A673 (cell line): ENCODE measurements at regions not wholly inside any gene's neighbourhood (a gene's known extent, or its start where the extent isn't known, plus 50 kb on each side); places are given as distances from the start of the nearest gene placed in this dataset.

ENCODE experiments used
- EZH2 ChIP-seq: fragments of 200-600 bp; sonication (generic); IDR thresholded peaks from 2 replicates; pipeline ENCODE4 v1.6.1; 2017; ENCODE audit warnings: borderline replicate concordance, low read depth, mild to moderate bottlenecking, mixed read lengths, antibody characterized with exemption, low read length; ENCODE audit not compliant: poor library complexity, severe bottlenecking
- TF ChIP-seq, protein P1 (sequence below): fragments of 300-800, 200-600 bp; sonication (generic); conservative IDR thresholded peaks from 2 replicates; pipeline ENCODE4 v1.5.1; 2017; ENCODE audit warnings: low read depth, mild to moderate bottlenecking, antibody characterized with exemption, low read length, moderate library complexity, mixed read lengths

GRCh38 chr13:44300895-44301638 is 72.6 kb upstream of the SERP2 start:
- TF ChIP-seq, protein P1, sequence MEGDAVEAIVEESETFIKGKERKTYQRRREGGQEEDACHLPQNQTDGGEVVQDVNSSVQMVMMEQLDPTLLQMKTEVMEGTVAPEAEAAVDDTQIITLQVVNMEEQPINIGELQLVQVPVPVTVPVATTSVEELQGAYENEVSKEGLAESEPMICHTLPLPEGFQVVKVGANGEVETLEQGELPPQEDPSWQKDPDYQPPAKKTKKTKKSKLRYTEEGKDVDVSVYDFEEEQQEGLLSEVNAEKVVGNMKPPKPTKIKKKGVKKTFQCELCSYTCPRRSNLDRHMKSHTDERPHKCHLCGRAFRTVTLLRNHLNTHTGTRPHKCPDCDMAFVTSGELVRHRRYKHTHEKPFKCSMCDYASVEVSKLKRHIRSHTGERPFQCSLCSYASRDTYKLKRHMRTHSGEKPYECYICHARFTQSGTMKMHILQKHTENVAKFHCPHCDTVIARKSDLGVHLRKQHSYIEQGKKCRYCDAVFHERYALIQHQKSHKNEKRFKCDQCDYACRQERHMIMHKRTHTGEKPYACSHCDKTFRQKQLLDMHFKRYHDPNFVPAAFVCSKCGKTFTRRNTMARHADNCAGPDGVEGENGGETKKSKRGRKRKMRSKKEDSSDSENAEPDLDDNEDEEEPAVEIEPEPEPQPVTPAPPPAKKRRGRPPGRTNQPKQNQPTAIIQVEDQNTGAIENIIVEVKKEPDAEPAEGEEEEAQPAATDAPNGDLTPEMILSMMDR, result no peak
- TF ChIP-seq EZH2, result no peak
